ENCODE measurements at regions not wholly inside any gene's neighbourhood (a gene's known extent, or its start where the extent isn't known, plus 50 kb on each side); places are given as distances from the start of the nearest gene placed in this dataset.

DNA sequence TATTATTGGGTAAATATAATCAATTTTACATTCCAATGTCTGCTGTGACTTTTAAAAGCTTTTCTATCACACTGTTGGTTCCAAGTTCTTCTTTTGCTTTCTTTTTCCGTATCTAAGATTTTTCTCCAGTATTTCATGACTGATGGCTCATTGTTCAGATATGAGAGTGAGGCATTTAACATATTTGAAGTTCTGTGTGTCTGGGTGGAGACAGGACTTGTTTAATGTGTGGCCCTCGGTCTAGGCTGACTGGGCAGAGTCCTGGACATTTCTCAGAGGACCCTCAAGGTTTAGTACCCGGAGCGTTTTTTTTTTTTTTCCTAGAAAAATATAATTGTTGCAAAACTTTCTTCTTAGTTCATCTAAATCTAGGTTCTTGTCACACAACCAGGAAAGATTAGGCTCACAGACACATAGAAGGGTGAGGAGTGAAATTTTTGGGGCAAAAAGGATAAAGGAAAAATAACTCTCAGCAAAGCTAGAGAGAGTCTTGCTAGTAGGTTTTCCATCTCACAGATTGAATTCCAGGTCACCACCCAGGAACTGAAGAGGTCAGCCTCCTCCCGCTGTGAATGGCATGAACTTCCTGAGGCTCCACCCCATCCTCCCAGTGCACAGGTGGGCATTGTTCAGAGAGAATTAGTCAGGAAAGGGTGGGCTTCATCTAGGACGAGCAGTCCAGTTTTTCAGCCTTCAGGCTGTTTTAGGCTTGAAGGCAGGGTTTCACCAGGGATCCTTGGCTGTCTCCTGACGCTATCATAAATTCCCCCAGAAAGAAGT lies 1002.4 kb upstream of the PCDH9 start:
- H3K27me3 Mint-ChIP-seq: no peaks in the 10 kb centered on the region
- H3K27ac Mint-ChIP-seq: no peak overlapping the region
- intact Hi-C loops (cut with micrococcal nuclease): no loop called here

DNA sequence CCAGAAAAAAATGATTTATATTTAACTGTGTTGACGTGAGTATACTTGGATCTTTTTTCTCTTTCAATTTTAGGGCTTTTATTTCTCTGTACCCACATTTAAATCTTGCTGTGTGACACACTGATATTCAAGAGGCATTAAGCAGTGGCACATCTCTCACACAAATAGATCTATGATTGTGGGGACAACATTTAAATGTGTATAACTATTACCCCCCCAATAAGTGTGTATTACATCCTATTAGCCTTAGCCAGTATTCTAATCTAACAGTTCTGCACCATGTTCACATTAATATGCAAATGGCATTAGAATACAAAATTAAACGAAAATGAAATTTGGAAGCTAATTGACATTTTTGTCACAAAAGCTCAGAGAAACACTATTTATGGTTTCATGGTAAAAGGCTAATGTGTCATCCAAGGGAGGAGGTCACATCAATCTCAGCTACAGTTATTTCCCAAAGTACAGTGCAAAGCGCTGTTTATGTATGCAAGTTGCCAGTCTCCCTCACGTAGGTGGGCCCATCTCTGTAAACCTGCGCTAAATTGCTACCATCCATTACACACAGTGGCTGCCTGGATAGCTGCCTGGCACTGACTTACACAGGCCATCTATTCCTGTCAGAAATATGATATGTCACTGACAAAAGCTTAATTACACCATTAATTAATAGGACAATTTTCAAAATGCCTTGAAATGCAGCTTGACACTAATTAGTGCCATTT lies 984.7 kb upstream of the PCDH9 start:
- H3K9me3 Mint-ChIP-seq: peaks cover 4% of the 10 kb centered on the region
- intact Hi-C loops (cut with micrococcal nuclease): no loop called here

More for the DNA sequence above, 1002.4 kb upstream of the PCDH9 start:
- no peaks in the 10 kb centered on the region for H3K4me1 Mint-ChIP-seq
- H3K4me3 Mint-ChIP-seq: no peak overlapping the region
- DNase-seq: no peak
- H3K9me3 Mint-ChIP-seq: no peaks in the 10 kb centered on the region
- H3K36me3 Mint-ChIP-seq (ENCODE audit: low read depth): no peaks in the 10 kb centered on the region

DNA sequence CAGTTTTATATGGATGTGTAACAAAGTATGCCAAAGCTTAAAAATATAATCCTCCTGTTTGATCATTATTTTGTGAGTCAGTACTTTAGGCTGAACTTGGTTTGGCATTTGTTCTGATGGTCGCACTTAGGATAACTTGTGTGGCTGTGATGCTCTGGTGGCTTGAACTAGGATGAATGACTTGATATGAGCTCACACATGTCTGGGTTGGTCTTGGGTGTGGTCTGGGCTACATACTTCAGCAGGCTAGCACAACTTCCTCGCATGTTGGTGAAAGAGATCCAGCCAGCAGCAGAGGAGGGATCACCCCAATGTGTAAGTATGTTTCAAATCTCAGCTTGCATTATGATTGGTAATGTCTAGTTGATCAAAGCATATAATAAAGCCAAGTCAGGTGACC lies 969.1 kb upstream of the PCDH9 start:
- intact Hi-C loops (cut with micrococcal nuclease): no loop called here
- DNase-seq: no peak
- H3K27me3 Mint-ChIP-seq: no peaks in the 10 kb centered on the region
- H3K27ac Mint-ChIP-seq: no peak overlapping the region
- no peaks in the 10 kb centered on the region for H3K9me3 Mint-ChIP-seq
- no peaks in the 10 kb centered on the region for H3K36me3 Mint-ChIP-seq (ENCODE audit: low read depth)
- no peaks in the 10 kb centered on the region for H3K4me1 Mint-ChIP-seq
- H3K4me3 Mint-ChIP-seq: no peak overlapping the region

More for the DNA sequence above, 984.7 kb upstream of the PCDH9 start:
- no peak for DNase-seq
- Mint-ChIP-seq H3K27me3 (no peaks in the 10 kb centered on the region), H3K27ac (no peak overlapping the region), H3K4me3 (no peak overlapping the region), H3K4me1 (no peaks in the 10 kb centered on the region), H3K36me3 (ENCODE audit: low read depth) (no peaks in the 10 kb centered on the region)

DNA sequence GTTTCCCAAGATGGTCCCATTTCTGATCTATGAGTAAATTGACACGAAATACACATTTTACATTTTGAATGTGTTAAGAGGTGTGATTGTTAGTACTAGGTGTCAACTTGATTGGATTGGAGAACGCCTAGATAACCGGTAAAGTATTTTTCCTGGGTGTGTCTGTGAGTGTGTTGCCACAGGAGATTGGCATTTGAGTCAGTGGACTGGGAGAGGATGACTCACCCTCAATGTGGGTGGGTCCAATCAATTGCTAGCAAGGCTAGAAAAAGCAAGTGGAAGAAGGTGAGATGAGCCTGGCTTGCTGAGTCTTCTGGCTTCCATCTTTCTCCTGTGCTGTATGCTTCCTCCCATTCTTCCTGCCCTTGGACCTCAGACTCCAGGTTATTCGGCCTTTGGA lies 960.7 kb upstream of the PCDH9 start:
- Mint-ChIP-seq H3K4me1 (no peaks in the 10 kb centered on the region), H3K27me3 (no peaks in the 10 kb centered on the region), H3K4me3 (no peak overlapping the region), H3K36me3 (ENCODE audit: low read depth) (no peaks in the 10 kb centered on the region), H3K9me3 (no peaks in the 10 kb centered on the region), H3K27ac (no peak overlapping the region)
- intact Hi-C loops (cut with micrococcal nuclease): no loop called here
- no peak for DNase-seq

DNA sequence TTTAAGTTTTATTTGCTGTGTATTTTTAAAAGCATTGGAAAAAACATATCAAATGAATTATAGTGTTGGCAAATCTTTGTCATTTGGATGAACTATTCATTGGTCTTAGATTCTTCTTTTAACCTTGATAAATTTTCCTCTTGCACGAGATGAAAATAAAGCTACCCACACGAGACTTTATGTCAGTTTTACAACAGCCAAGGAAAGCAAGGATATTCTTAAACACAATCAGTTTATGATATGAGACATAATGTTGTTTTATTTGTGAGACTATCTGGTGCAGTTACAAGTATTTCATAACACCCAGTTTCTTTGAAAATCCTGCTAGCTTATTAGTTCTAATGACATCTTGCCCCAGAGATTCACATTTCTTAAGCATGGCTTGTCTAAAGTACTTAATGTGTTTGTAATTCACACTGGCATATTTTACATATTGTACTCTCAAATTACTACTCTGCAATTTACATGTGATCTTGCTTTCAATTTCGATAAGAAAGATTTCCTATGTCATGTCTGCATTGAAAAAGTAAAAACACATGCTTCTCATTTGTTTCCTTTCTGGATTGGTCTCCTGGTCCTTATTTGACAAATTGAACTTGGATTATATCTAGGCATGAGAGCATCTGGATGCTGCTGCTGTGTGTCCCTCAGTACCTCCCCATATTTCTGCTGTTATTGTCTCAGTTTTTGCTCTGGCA lies 955.5 kb upstream of the PCDH9 start:
- H3K4me1 Mint-ChIP-seq: no peaks in the 10 kb centered on the region
- H3K27ac Mint-ChIP-seq: no peak overlapping the region
- no peaks in the 10 kb centered on the region for H3K36me3 Mint-ChIP-seq (ENCODE audit: low read depth)
- H3K4me3 Mint-ChIP-seq: no peak overlapping the region
- peaks cover 3% of the 10 kb centered on the region for H3K9me3 Mint-ChIP-seq
- intact Hi-C loops (cut with micrococcal nuclease): no loop called here
- no peak for DNase-seq
- H3K27me3 Mint-ChIP-seq: no peaks in the 10 kb centered on the region

DNA sequence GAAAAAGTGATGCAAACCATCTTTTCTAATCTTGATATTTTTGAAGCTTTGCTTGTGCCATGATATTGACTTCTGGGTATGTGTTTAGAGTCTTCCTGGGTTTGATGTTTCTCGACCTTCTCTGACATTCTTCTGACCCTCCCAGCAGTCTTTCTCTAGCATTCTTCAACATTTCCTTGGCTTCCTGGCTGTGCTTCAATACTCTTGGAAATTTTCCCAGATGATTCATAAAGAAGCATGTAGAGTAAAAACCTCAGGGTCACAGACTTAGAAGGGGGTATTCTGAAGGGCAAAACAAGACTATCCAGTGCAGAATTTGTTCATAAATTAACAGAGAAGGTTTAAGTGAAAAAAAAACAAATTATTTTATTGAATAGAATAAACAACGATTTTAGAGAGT lies 946.3 kb upstream of the PCDH9 start:
- no peak overlapping the region for H3K27ac Mint-ChIP-seq
- peaks cover 9% of the 10 kb centered on the region for H3K9me3 Mint-ChIP-seq
- no peak overlapping the region for H3K4me3 Mint-ChIP-seq
- intact Hi-C loops (cut with micrococcal nuclease): no loop called here
- no peaks in the 10 kb centered on the region for H3K36me3 Mint-ChIP-seq (ENCODE audit: low read depth)
- H3K27me3 Mint-ChIP-seq: no peaks in the 10 kb centered on the region
- no peak for DNase-seq
- H3K4me1 Mint-ChIP-seq: no peaks in the 10 kb centered on the region

DNA sequence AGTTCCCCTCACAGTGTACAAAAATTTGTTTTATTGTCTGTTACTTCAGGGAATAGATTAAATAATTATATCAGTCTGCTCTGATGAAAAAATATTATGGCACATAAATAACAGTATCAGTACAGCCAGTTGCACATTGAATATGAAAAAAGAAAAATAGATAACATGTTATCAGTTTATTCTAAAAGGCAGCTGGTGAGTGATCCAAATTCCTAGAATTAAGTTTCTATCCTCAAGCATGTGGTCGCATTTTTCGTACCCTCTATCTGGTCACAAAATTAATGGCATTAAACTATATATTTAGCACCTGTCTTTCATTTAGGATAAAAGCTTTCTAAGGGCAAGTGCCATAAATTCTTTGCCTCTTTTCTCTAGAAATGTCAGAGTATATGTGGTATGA lies 944.8 kb upstream of the PCDH9 start:
- H3K4me3 Mint-ChIP-seq: no peak overlapping the region
- no peaks in the 10 kb centered on the region for H3K27me3 Mint-ChIP-seq
- H3K9me3 Mint-ChIP-seq: no peaks in the 10 kb centered on the region
- H3K4me1 Mint-ChIP-seq: no peaks in the 10 kb centered on the region
- intact Hi-C loops (cut with micrococcal nuclease): no loop called here
- DNase-seq: no peak
- H3K36me3 Mint-ChIP-seq (ENCODE audit: low read depth): no peaks in the 10 kb centered on the region
- no peak overlapping the region for H3K27ac Mint-ChIP-seq

DNA sequence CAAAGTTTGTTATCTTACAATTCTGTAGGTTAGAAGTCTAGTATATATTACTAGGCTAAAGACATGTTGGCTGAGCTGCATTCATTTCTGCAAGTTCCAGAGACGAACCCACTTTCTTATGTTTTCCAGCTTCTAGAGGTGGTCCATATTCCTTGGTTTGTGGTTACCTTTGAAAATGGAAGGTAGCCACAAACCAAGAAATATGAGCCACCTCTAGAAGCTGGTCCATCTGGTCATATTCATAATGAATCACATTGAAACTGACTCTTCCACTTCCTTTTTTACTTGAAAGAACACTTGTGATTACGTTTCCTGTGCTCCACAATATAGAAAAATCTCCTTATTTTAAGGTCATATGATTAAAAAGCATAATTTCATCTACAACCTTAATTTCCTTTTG lies 943.0 kb upstream of the PCDH9 start:
- DNase-seq: no peak
- H3K27ac Mint-ChIP-seq: no peak overlapping the region
- intact Hi-C loops (cut with micrococcal nuclease): no loop called here
- no peak overlapping the region for H3K4me3 Mint-ChIP-seq
- H3K4me1 Mint-ChIP-seq: no peaks in the 10 kb centered on the region
- H3K36me3 Mint-ChIP-seq (ENCODE audit: low read depth): no peaks in the 10 kb centered on the region
- H3K27me3 Mint-ChIP-seq: no peaks in the 10 kb centered on the region
- no peaks in the 10 kb centered on the region for H3K9me3 Mint-ChIP-seq

DNA sequence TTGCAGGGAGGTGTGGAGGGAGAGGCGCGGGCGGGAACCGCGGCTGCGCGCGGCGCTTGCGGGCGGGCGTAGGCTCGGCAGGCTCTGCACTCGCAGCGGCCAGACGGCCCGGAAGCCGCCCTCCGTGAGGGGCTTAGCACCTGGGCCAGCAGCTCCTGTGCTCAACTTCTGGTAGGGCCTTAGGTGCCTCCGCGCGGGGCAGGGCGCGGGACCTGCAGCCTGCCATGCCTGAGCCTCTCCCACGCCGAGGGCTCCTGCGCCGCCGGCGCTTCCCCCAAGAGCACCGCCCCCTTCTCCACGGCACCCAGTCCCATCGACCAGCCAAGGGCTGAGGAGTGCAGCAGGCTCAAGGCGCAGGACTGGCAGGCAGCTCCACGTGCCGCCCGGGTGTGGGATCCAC lies 940.8 kb upstream of the PCDH9 start:
- Mint-ChIP-seq H3K4me1 (no peaks in the 10 kb centered on the region), H3K4me3 (no peak overlapping the region), H3K9me3 (no peaks in the 10 kb centered on the region), H3K27me3 (no peaks in the 10 kb centered on the region), H3K36me3 (ENCODE audit: low read depth) (no peaks in the 10 kb centered on the region), H3K27ac (no peak overlapping the region)
- DNase-seq: no peak
- intact Hi-C loops (cut with micrococcal nuclease): no loop called here

DNA sequence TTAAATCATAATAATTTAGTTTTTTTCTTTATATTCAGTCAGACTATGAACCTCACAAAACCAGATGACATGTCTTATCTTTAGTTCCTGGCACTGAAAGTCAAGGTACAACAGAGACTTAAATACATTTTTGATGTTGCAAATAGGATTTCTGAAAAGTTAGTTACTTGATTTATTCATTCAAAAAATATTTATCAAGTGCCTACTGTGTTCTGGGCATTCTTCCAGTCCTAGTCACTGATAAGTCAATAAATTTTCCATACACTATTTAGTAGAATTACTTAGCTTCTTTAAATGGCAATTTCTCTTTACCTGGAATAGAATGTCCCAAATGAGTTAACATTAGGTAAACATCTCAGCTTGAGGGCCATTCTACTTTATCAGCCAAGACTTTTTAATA lies 938.3 kb upstream of the PCDH9 start:
- no peak overlapping the region for H3K27ac Mint-ChIP-seq
- H3K27me3 Mint-ChIP-seq: no peaks in the 10 kb centered on the region
- intact Hi-C loops (cut with micrococcal nuclease): no loop called here
- DNase-seq: no peak
- no peaks in the 10 kb centered on the region for H3K36me3 Mint-ChIP-seq (ENCODE audit: low read depth)
- H3K9me3 Mint-ChIP-seq: no peaks in the 10 kb centered on the region
- no peaks in the 10 kb centered on the region for H3K4me1 Mint-ChIP-seq
- no peak overlapping the region for H3K4me3 Mint-ChIP-seq

DNA sequence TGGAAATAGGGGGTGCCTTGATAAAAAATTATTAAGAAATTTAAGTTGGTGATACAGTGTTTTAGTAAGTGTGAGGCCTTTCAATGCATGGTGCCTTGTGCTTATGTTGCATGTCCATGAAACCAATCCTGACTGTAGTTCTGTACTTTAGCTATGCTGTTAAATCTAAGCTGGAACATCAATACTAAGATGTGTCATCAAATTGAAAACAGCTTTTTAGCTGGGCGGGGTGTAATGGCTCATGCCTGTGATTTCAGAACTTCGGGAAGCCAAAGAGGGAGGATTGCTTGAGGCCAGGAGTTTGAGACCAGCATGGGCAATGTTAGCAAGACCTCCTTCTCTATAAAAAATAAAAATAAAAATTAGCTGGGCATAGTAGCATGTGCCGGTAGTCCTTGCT lies 930.3 kb upstream of the PCDH9 start:
- Mint-ChIP-seq H3K4me1 (no peaks in the 10 kb centered on the region), H3K27ac (no peak overlapping the region), H3K4me3 (no peak overlapping the region), H3K36me3 (ENCODE audit: low read depth) (no peaks in the 10 kb centered on the region), H3K9me3 (no peaks in the 10 kb centered on the region), H3K27me3 (no peaks in the 10 kb centered on the region)
- no peak for DNase-seq
- intact Hi-C loops (cut with micrococcal nuclease): no loop called here

DNA sequence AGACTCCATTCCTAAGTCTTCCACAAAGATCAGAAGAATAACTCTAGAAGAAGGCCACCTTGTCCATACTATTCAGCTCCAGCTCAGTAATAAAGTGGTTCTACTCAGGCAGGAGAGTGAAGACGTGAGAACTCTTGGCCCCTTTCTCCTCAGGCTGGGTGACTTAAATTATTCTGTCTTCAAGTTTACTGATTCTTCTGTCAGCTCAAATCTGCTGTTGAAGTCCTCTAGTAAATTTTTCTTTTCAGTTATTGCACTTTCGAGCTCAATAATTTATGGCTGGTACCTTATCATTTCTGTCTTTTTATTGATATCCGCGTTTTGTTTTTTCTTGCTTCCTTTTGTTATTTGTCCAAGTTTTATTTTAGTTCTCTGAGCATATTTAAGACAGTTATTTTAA lies 922.3 kb upstream of the PCDH9 start:
- no peaks in the 10 kb centered on the region for H3K27me3 Mint-ChIP-seq
- DNase-seq: no peak
- no peak overlapping the region for H3K4me3 Mint-ChIP-seq
- intact Hi-C loops (cut with micrococcal nuclease): no loop called here
- H3K27ac Mint-ChIP-seq: no peak overlapping the region
- no peaks in the 10 kb centered on the region for H3K36me3 Mint-ChIP-seq (ENCODE audit: low read depth)
- no peaks in the 10 kb centered on the region for H3K4me1 Mint-ChIP-seq
- H3K9me3 Mint-ChIP-seq: no peaks in the 10 kb centered on the region

DNA sequence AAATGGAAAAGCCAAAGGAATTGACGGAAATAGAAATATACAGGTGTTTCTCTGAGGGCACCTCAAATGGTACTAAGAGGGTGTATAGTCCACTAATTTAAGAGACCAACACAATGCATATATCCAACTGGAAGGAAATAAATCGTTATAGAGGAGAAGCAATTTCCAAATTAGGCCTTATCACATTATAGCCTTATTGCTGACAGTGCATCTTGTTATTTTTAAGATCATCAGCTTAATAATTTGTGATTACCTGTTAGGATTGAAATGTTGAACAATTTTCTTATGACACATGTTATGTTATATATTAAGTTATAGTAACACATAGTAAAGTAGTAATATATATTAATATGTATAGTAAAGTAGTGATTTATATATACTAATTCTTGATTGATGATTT lies 915.7 kb upstream of the PCDH9 start:
- H3K27ac Mint-ChIP-seq: no peak overlapping the region
- H3K4me3 Mint-ChIP-seq: no peak overlapping the region
- intact Hi-C loops (cut with micrococcal nuclease): no loop called here
- peaks cover 8% of the 10 kb centered on the region for H3K9me3 Mint-ChIP-seq
- no peaks in the 10 kb centered on the region for H3K27me3 Mint-ChIP-seq
- no peaks in the 10 kb centered on the region for H3K36me3 Mint-ChIP-seq (ENCODE audit: low read depth)
- no peak for DNase-seq
- no peaks in the 10 kb centered on the region for H3K4me1 Mint-ChIP-seq

DNA sequence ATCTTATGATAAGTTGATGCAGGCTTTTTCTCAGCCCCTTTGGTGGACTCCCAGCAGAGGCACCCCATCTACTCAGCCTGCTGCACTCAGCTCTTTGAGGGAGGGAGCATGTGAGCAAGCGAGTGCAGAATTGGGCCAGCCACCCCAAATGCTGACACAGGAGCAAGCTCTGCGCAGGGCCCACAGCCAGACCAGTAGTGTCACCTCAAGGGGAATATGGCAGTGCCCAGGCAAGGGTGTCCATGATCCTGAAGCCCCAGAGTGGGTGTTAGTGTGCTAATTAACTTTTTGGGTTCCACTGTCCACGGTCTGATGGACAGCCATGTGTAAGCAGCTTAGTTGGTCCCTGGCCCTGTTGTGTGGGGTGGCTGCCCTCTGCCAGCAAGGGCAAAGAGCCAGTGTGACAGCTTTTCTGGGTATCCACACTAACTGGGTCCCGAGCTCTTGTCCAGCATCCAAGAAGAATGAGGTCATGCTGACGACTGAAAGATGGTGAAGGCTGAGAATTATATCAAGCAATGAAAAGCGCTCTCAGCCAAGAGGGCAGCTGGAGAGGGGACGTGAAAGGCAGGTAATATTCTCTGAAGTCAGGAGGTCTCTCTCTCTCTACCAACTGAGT lies 898.3 kb upstream of the PCDH9 start:
- Mint-ChIP-seq H3K27me3 (no peaks in the 10 kb centered on the region), H3K4me3 (no peak overlapping the region), H3K9me3 (peaks cover 4% of the 10 kb centered on the region), H3K4me1 (no peaks in the 10 kb centered on the region), H3K27ac (no peak overlapping the region), H3K36me3 (ENCODE audit: low read depth) (no peaks in the 10 kb centered on the region)
- intact Hi-C loops (cut with micrococcal nuclease): no loop called here
- no peak for DNase-seq
